H9 (cell line): ENCODE measurements at regions not wholly inside any gene's neighbourhood (a gene's known extent, or its start where the extent isn't known, plus 50 kb on each side); places are given as distances from the start of the nearest gene placed in this dataset.

Experiments
- DNase-seq: peaks from one replicate; pipeline ENCODE4 v3.0.0-alpha.2; 2017
- H2AFZ ChIP-seq: one replicate; pipeline ENCODE4 v1.6.1; 2013; ENCODE audit warnings: mild to moderate bottlenecking, low read length, control low read depth, moderate library complexity
- H2AK5ac ChIP-seq: 2 replicates; pipeline ENCODE4 v1.6.1; 2013; ENCODE audit warnings: low read length, control low read depth, mixed read lengths; ENCODE audit not compliant: insufficient read length
- H2BK120ac ChIP-seq: one replicate; pipeline ENCODE4 v1.6.1; 2013; ENCODE audit warnings: low read depth, mild to moderate bottlenecking, low read length, control low read depth, inconsistent platforms; ENCODE audit not compliant: poor library complexity, severe bottlenecking
- H2BK12ac ChIP-seq: 2 replicates; pipeline ENCODE4 v1.6.1; 2013; ENCODE audit warnings: low read length, control low read depth, mixed read lengths, low read depth; ENCODE audit not compliant: insufficient read length
- H2BK15ac ChIP-seq: 2 replicates; pipeline ENCODE4 v1.6.1; 2013; ENCODE audit warnings: low read depth, low read length, control low read depth
- H2BK20ac ChIP-seq: one replicate; pipeline ENCODE4 v1.6.1; 2013; ENCODE audit warnings: low read depth, mild to moderate bottlenecking, low read length, control low read depth, inconsistent platforms; ENCODE audit not compliant: poor library complexity, severe bottlenecking
- H2BK5ac ChIP-seq: 2 replicates; pipeline ENCODE4 v1.6.1; 2013; ENCODE audit warnings: low read length, control low read depth, mixed read lengths; ENCODE audit not compliant: insufficient read length
- H3K14ac ChIP-seq: 2 replicates; pipeline ENCODE4 v1.6.1; 2013; ENCODE audit warnings: low read length, control low read depth; ENCODE audit not compliant: insufficient read depth
- H3K18ac ChIP-seq: 2 replicates; pipeline ENCODE4 v1.6.1; 2013; ENCODE audit warnings: low read depth, mild to moderate bottlenecking, mixed read lengths, low read length, control low read depth; ENCODE audit not compliant: insufficient read length
- H3K23ac ChIP-seq: 2 replicates; pipeline ENCODE4 v1.6.1; 2013; ENCODE audit warnings: low read length, control low read depth, mixed read lengths, low read depth; ENCODE audit not compliant: insufficient read length
- H3K23me2 ChIP-seq: 2 replicates; pipeline ENCODE4 v1.6.1; 2013; ENCODE audit warnings: low read depth, mild to moderate bottlenecking, mixed read lengths, low read length, control low read depth; ENCODE audit not compliant: insufficient read length, poor library complexity, severe bottlenecking
- H3K27ac ChIP-seq: 2 replicates; pipeline ENCODE4 v1.5.1; 2013; ENCODE audit warnings: low read length, control low read depth, mixed read lengths, low read depth; ENCODE audit not compliant: insufficient read length
- H3K27me3 ChIP-seq: 2 replicates; pipeline ENCODE4 v1.6.1; 2013; ENCODE audit warnings: low read length, control low read depth, inconsistent platforms; ENCODE audit not compliant: insufficient read depth
- H3K4ac ChIP-seq: 2 replicates; pipeline ENCODE4 v1.6.1; 2013; ENCODE audit warnings: low read depth, mild to moderate bottlenecking, control low read depth, inconsistent platforms, low read length, moderate library complexity
- H3K4me1 ChIP-seq: 2 replicates; pipeline ENCODE4 v1.6.1; 2013; ENCODE audit warnings: low read length, control low read depth, inconsistent platforms; ENCODE audit not compliant: insufficient read depth
- H3K4me2 ChIP-seq: 2 replicates; pipeline ENCODE4 v1.6.1; 2013; ENCODE audit warnings: low read length, control low read depth, mixed read lengths; ENCODE audit not compliant: insufficient read length, insufficient read depth
- H3K56ac ChIP-seq: 2 replicates; pipeline ENCODE4 v1.6.1; 2013; ENCODE audit warnings: low read depth, mild to moderate bottlenecking, mixed read lengths, low read length, control low read depth; ENCODE audit not compliant: insufficient read length
- H3K79me1 ChIP-seq: 2 replicates; pipeline ENCODE4 v1.6.1; 2013; ENCODE audit warnings: low read depth, mild to moderate bottlenecking, moderate library complexity, low read length, control low read depth, inconsistent platforms; ENCODE audit not compliant: insufficient read depth, poor library complexity, severe bottlenecking
- H3K79me2 ChIP-seq: 2 replicates; pipeline ENCODE4 v1.6.1; 2013; ENCODE audit warnings: low read length, control low read depth, inconsistent platforms; ENCODE audit not compliant: insufficient read depth
- H3K9ac ChIP-seq: 2 replicates; pipeline ENCODE4 v1.6.1; 2013; ENCODE audit warnings: low read length, control low read depth, mixed read lengths; ENCODE audit not compliant: insufficient read length; ENCODE audit errors: extremely low read depth
- H3K9me3 ChIP-seq: one replicate; pipeline ENCODE4 v1.6.1; 2013; ENCODE audit warnings: low read depth, low read length, inconsistent platforms; ENCODE audit not compliant: control insufficient read depth
- H3T11ph ChIP-seq: one replicate; pipeline ENCODE4 v1.6.1; 2013; ENCODE audit warnings: mild to moderate bottlenecking, low read length, control low read depth, inconsistent platforms
- H4K20me1 ChIP-seq: one replicate; pipeline ENCODE4 v1.6.1; 2013; ENCODE audit not compliant: control insufficient read depth, insufficient read length, insufficient read depth
- H4K5ac ChIP-seq: 2 replicates; pipeline ENCODE4 v1.6.1; 2013; ENCODE audit warnings: low read depth, mild to moderate bottlenecking, mixed read lengths, low read length, control low read depth; ENCODE audit not compliant: insufficient read length
- H4K8ac ChIP-seq: replicated peaks from 2 replicates; pipeline ENCODE4 v1.6.1; 2013; ENCODE audit warnings: low read length, control low read depth, mixed read lengths, low read depth; ENCODE audit not compliant: insufficient read length
- H4K91ac ChIP-seq: 2 replicates; pipeline ENCODE4 v1.6.1; 2013; ENCODE audit warnings: low read depth, mild to moderate bottlenecking, moderate library complexity, mixed read lengths, low read length, control low read depth; ENCODE audit not compliant: insufficient read length
- H3K27ac Mint-ChIP-seq, 3 experiments: 2 replicates in 2 of 3; 3 replicates in 1 of 3; pipeline ENCODE4 v1.8.0; 2020 to 2021; ENCODE audit warnings: mixed read lengths in 3 of 3, mild to moderate bottlenecking in 1 of 3, moderate library complexity in 1 of 3
- H3K27me3 Mint-ChIP-seq: 2 replicates; pipeline ENCODE4 v1.8.0; 2021; ENCODE audit warnings: low read depth, mild to moderate bottlenecking, moderate library complexity, mixed read lengths
- H3K36me3 Mint-ChIP-seq, 3 experiments: 2 replicates in 2 of 3; 3 replicates in 1 of 3; pipeline ENCODE4 v1.8.0; 2020 to 2021; ENCODE audit warnings: low read depth in 3 of 3, mixed read lengths in 3 of 3; ENCODE audit not compliant: insufficient read depth in 1 of 3
- H3K4me1 Mint-ChIP-seq, 2 experiments: 2 replicates each; pipeline ENCODE4 v1.8.0; 2020; ENCODE audit warnings: mixed read lengths in 2 of 2
- H3K4me3 Mint-ChIP-seq, 2 experiments: 2 replicates in 1 of 2; 3 replicates in 1 of 2; pipeline ENCODE4 v1.8.0; 2020 to 2021; ENCODE audit warnings: mild to moderate bottlenecking in 2 of 2, mixed read lengths in 2 of 2, moderate library complexity in 1 of 2
- H3K9me3 Mint-ChIP-seq, 2 experiments: 2 replicates in 1 of 2; 3 replicates in 1 of 2; pipeline ENCODE4 v1.8.0; 2020; ENCODE audit warnings: mild to moderate bottlenecking in 2 of 2, mixed read lengths in 2 of 2, moderate library complexity in 1 of 2
- WGBS: extraction: QIAGEN DNeasy Blood & Tissue Kit; methylation state at CpG from one replicate; pipeline ENCODE4 v1.1.7; 2013; ENCODE audit warnings: missing lambda C conversion rate, low lambda C conversion rate, mixed read lengths; ENCODE audit not compliant: insufficient read length; ENCODE audit errors: extremely low coverage; 5-methylcytosine and 5-hydroxymethylcytosine counted together
- TF ChIP-seq, protein P1 (sequence below): fragments of 200-600 bp; sonication (generic); conservative IDR thresholded peaks from 3 replicates; pipeline ENCODE4 v1.8.0; 2021; ENCODE audit warnings: antibody characterized with exemption, mild to moderate bottlenecking

DNA sequence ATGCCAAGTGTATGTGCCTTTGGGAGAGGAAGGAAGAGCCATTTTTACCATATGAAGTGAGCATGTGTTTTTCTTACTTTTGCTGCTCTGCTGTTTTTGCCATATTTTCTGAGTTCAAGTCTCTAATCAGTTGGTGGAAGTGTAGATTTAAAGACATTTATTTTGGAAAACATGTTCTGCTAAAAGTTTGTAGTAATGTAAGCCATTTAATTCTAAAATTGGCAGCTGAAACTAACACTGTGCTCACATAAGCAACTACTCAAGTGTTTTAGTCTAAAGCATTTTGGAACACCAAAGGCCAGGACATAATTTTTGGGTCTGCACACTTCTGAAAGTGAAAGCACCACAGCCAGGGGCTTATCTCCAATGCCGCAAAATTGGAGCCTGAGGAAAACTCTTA is 363.4 kb upstream of the ZNF608 start:
- Histone ChIP-seq H3K23ac (no peak overlapping the region), H3K14ac (no peak overlapping the region), H3K79me2 (no peaks in the 10 kb centered on the region), H3K4ac (no peak overlapping the region), H3K27ac (no peak overlapping the region), H2BK15ac (no peak overlapping the region), H3K27me3 (no peaks in the 10 kb centered on the region), H2AFZ (no peak overlapping the region), H4K8ac (no peak overlapping the region), H3K18ac (no peak overlapping the region), H4K20me1 (no peaks in the 10 kb centered on the region), H3T11ph (no peak overlapping the region), H4K91ac (no peak overlapping the region), H2BK120ac (no peak overlapping the region), H2AK5ac (no peak overlapping the region), H3K9ac (no peak overlapping the region), H2BK5ac (no peak overlapping the region), H3K9me3 (no peaks in the 10 kb centered on the region), H3K23me2 (no peaks in the 10 kb centered on the region), H2BK20ac (no peak overlapping the region), H4K5ac (no peak overlapping the region), H2BK12ac (no peak overlapping the region), H3K79me1 (no peaks in the 10 kb centered on the region), H3K4me2 (no peak overlapping the region), H3K4me1 (no peaks in the 10 kb centered on the region), H3K56ac (no peak overlapping the region)
- Mint-ChIP-seq H3K36me3 (peaks cover 0 to 4% (median 3%) of the 10 kb centered on the region in 3 experiments; a peak in 1 of 7 replicates), H3K4me3 (no peak overlapping the region), H3K27me3 (no peaks in the 10 kb centered on the region), H3K4me1 (peaks cover 0 to 3% of the 10 kb centered on the region in 2 experiments; a peak in 2 of 4 replicates), H3K27ac (no peak overlapping the region), H3K9me3 (no peaks in the 10 kb centered on the region; a peak in 1 of 5 replicates)
- WGBS, result no CpG with 5 or more reads among the region's 1 CpG
- TF ChIP-seq, protein P1, sequence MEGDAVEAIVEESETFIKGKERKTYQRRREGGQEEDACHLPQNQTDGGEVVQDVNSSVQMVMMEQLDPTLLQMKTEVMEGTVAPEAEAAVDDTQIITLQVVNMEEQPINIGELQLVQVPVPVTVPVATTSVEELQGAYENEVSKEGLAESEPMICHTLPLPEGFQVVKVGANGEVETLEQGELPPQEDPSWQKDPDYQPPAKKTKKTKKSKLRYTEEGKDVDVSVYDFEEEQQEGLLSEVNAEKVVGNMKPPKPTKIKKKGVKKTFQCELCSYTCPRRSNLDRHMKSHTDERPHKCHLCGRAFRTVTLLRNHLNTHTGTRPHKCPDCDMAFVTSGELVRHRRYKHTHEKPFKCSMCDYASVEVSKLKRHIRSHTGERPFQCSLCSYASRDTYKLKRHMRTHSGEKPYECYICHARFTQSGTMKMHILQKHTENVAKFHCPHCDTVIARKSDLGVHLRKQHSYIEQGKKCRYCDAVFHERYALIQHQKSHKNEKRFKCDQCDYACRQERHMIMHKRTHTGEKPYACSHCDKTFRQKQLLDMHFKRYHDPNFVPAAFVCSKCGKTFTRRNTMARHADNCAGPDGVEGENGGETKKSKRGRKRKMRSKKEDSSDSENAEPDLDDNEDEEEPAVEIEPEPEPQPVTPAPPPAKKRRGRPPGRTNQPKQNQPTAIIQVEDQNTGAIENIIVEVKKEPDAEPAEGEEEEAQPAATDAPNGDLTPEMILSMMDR, result no peak
- no peak for DNase-seq
